LNCaP clone FGC (cell line): ENCODE measurements at regions not wholly inside any gene's neighbourhood (a gene's known extent, or its start where the extent isn't known, plus 50 kb on each side); places are given as distances from the start of the nearest gene placed in this dataset.

Experiments used
- DNase-seq: peaks from one replicate; pipeline ENCODE4 v3.0.0-alpha.2; 2011; ENCODE audit warnings: low read depth
- H3K4me3 ChIP-seq: 2 replicates; pipeline ENCODE4 v1.5.1; 2011; ENCODE audit warnings: mild to moderate bottlenecking, low read depth, low read length, control low read depth
- TF ChIP-seq, protein P1 (sequence below): IDR thresholded peaks from 2 replicates; pipeline ENCODE4 v1.5.1; 2012; ENCODE audit warnings: mild to moderate bottlenecking; ENCODE audit not compliant: control insufficient read depth, insufficient read depth; ENCODE audit errors: extremely low read depth

DNA sequence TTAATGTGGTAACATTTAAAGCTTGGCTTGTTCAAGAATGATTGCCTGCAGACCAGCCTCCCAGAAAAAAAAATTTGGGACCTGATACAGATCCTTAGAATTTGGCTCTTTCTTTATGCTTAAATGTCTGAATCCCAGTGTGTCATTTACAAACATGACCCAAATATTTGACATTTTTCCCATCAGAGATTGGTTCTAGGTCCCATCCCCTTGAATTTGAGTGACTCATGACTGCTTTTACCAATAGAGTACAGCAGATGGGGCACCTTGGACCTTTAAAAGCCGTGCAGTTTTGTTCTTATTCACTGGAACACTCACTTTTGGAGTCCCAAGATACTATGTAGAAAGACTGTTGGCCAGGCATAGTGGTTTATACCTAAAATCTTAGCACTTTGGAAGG is 231.6 kb downstream of the ZIC1 start:
- TF ChIP-seq, protein P1, sequence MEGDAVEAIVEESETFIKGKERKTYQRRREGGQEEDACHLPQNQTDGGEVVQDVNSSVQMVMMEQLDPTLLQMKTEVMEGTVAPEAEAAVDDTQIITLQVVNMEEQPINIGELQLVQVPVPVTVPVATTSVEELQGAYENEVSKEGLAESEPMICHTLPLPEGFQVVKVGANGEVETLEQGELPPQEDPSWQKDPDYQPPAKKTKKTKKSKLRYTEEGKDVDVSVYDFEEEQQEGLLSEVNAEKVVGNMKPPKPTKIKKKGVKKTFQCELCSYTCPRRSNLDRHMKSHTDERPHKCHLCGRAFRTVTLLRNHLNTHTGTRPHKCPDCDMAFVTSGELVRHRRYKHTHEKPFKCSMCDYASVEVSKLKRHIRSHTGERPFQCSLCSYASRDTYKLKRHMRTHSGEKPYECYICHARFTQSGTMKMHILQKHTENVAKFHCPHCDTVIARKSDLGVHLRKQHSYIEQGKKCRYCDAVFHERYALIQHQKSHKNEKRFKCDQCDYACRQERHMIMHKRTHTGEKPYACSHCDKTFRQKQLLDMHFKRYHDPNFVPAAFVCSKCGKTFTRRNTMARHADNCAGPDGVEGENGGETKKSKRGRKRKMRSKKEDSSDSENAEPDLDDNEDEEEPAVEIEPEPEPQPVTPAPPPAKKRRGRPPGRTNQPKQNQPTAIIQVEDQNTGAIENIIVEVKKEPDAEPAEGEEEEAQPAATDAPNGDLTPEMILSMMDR = no peak
- no peak for DNase-seq
- no peak overlapping the region for H3K4me3 ChIP-seq

DNA sequence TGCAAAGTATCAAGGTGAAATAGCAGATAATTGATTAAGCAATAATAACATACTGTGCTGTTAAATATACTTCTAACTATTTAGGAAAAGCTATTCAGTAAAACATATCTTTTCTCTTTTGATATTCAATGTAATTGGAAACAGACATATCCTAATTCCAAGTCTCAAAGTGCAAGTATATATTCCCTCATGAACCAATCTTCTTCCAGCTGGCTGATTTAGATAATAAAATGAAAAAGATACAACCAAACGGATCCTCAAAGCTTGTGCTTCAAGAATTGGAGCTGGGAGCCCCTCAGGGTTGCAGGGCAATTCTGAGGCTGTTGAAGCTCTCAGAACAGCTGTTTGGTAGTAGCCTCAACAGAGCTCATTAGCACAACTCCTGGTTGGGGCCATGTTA is 236.6 kb downstream of the ZIC1 start:
- TF ChIP-seq, protein P1 = no peak
- no peak for DNase-seq
- no peak overlapping the region for H3K4me3 ChIP-seq

- no peak for DNase-seq
- TF ChIP-seq, protein P1 = no peak
- H3K4me3 ChIP-seq = no peak overlapping the region
These were observed 240.3 kb downstream of the ZIC1 start for GRCh38 chr3:147649475-147649874.

DNA sequence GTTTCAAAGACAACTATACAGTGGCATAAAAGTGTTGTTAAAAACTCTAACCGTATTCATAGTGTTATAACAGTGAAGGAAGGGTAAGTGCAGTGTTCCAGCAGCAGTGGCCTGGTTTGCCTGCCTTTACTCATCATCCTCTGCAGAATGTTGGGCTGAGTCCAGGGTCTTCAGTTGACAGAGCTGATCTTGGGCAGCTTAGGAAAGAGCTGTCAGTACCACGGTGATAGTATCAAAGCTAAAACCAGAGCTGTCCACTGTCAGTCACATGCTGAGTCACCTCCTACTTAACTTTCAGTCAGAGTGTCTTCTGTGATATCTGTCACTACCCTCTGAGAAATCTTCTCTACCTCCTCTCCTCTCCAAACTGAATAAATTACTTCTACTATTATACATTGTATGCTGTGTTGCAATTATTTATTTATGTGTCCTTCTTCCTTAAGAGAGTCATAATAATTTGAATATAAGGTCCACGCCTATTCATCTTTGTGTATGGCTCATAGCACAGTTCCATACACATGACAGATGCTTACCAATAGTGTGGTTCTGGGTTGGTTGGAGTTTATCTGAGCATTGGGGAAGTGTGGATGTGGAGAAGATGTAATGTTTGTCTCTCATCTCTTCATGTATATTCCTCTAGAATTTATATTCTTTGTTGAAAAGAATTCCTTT is 242.1 kb downstream of the ZIC1 start:
- DNase-seq = no peak
- TF ChIP-seq, protein P1 = no peak
- H3K4me3 ChIP-seq = no peak overlapping the region

DNA sequence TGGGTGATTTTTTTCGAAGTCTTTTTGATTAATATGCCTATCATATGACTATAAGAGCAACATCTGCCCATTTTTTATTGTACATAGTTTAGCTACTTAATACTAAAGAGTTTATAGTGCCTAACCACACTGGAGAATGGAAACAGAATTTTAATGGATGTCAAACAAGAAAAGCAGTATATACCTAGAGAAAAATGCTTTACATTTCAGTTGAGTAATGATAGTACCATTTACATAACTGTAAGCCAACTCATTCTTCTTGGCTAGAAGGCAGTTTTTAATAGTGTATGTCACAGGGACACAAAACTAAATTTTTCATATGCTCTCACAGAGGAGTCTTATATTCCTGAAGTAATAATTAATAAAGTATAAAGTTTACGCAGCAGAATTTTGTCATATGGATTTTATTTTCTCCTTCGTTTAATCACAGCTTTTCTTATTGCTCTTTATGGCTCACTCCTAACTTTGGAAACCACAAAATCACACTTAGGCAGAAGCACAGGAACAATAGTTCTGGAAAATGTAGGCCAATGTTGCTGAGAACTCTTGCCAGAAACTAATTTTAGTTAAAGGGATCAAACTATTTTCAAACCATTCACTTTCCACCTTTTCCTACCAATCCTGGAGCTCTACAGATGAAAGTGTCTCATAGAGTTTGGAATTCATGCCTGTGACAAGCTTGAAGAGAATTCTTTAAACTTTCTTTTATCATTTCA is 243.6 kb downstream of the ZIC1 start:
- TF ChIP-seq, protein P1 = no peak
- DNase-seq = no peak

DNA sequence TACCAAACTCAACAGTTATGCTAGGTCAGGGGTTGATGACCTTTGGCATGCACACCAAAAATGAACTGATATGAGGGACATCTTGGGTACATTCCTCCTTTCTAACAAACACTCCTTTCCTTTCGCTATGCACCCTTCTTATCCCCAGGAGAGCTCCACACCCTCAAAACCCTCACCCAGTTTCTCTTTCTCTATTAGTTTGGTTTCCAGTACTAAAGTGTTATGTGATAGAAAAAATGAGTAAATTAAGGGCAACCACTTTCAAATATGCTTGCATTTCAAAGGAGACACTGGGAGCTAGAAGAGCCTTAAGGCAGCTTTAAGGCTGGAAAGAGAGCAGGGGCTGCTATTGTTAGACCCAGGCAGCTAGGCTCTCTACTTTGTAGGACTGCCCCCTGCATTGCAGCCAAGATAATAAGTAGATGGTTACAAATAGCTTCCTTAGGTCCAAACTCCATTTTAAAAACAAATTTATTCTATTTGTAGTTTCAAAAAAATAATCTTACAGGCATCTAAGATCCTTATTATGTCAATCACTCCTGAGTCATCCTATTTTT is 244.3 kb downstream of the ZIC1 start:
- TF ChIP-seq, protein P1 = no peak
- no peak for DNase-seq
- H3K4me3 ChIP-seq = no peak overlapping the region

More for the DNA sequence above, 243.6 kb downstream of the ZIC1 start:
- no peak overlapping the region for H3K4me3 ChIP-seq
